Mammary epithelial cell (primary cell): ENCODE measurements at regions not wholly inside any gene's neighbourhood (a gene's known extent, or its start where the extent isn't known, plus 50 kb on each side); places are given as distances from the start of the nearest gene placed in this dataset.

ENCODE experiments used
- CTCF ChIP-seq, 2 donors: IDR thresholded peaks in 1 of 2; conservative IDR thresholded peaks in 1 of 2; 2 replicates each; pipeline ENCODE4 v1.5.1; 2011 to 2012; ENCODE audit warnings: inconsistent platforms in 2 of 2, low read length in 2 of 2, mild to moderate bottlenecking in 2 of 2, control low read depth in 1 of 2, low read depth in 1 of 2; ENCODE audit not compliant: insufficient read depth in 1 of 2; ENCODE audit errors: extremely low read depth in 1 of 2
- EZH2 ChIP-seq: IDR thresholded peaks from 2 replicates; pipeline ENCODE4 v1.6.1; 2012; ENCODE audit warnings: low read length, inconsistent platforms, borderline replicate concordance

DNA sequence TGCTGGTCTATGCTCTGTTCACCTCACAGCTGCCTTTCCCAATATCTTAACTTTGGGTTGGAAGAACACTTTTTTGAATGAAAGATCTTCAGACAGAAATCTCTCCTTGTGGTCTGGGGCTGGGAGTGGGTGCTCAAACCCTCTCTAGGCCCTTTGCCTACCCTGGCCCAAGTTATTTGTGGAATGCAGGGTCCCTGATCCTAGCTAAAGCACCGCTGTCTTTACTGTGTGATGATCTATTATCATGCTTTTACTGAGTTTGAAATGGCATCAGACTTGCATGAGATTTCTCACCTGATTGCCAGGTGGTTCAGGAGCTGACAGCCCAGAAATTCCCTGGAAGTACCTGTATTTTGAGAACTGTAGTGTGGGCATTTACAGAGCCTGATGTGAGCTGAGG, 412.7 kb upstream of the ONECUT1 start:
- TF ChIP-seq CTCF (conservative IDR thresholded peaks at IDR 0.05 in 1 of 2, IDR thresholded peaks at IDR 0.05 in 1 of 2; ENCODE audit: extremely low read depth in 1 of 2, insufficient read depth in 1 of 2, low read depth in 1 of 2, low read length in 2 of 2), result no peak
- no peak for TF ChIP-seq EZH2
